ENCODE measurements at regions not wholly inside any gene's neighbourhood (a gene's known extent, or its start where the extent isn't known, plus 50 kb on each side); places are given as distances from the start of the nearest gene placed in this dataset.

GRCh38 chr5:130747556-130747955, 417.5 kb downstream of the HINT1 start:
- TF ChIP-seq MAX (IDR thresholded peaks at IDR 0.05) = no peak
- TF ChIP-seq, protein P1, sequence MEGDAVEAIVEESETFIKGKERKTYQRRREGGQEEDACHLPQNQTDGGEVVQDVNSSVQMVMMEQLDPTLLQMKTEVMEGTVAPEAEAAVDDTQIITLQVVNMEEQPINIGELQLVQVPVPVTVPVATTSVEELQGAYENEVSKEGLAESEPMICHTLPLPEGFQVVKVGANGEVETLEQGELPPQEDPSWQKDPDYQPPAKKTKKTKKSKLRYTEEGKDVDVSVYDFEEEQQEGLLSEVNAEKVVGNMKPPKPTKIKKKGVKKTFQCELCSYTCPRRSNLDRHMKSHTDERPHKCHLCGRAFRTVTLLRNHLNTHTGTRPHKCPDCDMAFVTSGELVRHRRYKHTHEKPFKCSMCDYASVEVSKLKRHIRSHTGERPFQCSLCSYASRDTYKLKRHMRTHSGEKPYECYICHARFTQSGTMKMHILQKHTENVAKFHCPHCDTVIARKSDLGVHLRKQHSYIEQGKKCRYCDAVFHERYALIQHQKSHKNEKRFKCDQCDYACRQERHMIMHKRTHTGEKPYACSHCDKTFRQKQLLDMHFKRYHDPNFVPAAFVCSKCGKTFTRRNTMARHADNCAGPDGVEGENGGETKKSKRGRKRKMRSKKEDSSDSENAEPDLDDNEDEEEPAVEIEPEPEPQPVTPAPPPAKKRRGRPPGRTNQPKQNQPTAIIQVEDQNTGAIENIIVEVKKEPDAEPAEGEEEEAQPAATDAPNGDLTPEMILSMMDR (IDR thresholded peaks at IDR 0.05; ENCODE audit: control extremely low read depth in 1 of 3, insufficient read depth in 1 of 3, low read depth in 1 of 3, low read length in 3 of 3) = no peak
- TF ChIP-seq POLR2A (IDR thresholded peaks at IDR 0.05; ENCODE audit: control extremely low read depth in 1 of 2, low read depth in 2 of 2, low read length in 2 of 2) = no peak
- TF ChIP-seq EZH2 (IDR thresholded peaks at IDR 0.05; ENCODE audit: low read depth, low read length, severe bottlenecking) = no peak
- no peak for TF ChIP-seq CHD1 (IDR thresholded peaks at IDR 0.05; ENCODE audit: low read depth, low read length)

Measured in H1 (cell line).